Smooth muscle cell (in vitro differentiated cells): ENCODE measurements at regions not wholly inside any gene's neighbourhood (a gene's known extent, or its start where the extent isn't known, plus 50 kb on each side); places are given as distances from the start of the nearest gene placed in this dataset.

Source experiments
- DNase-seq: peaks from one replicate; lab custom pipeline; 2025; ENCODE audit not compliant: unreplicated experiment; lab: John Stamatoyannopoulos, UW
- H2AFZ ChIP-seq: fragments of 200-600 bp; sonication (generic); 2 replicates; pipeline ENCODE4 v1.6.0; 2016; ENCODE audit warnings: antibody characterized with exemption, low read depth, mild to moderate bottlenecking
- H3F3A ChIP-seq: fragments of 200-600 bp; sonication (generic); 2 replicates; pipeline ENCODE4 v1.6.0; 2017; ENCODE audit warnings: antibody characterized with exemption, low read depth
- H3K27ac ChIP-seq: fragments of 200-600 bp; sonication (generic); 2 replicates; pipeline ENCODE4 v1.5.1; 2016; ENCODE audit warnings: low read depth, mild to moderate bottlenecking
- H3K27me3 ChIP-seq: fragments of 200-600 bp; sonication (generic); 2 replicates; pipeline ENCODE4 v1.6.1; 2016; ENCODE audit warnings: low read depth, mild to moderate bottlenecking
- H3K36me3 ChIP-seq: fragments of 200-600 bp; sonication (generic); 2 replicates; pipeline ENCODE4 v1.5.1; 2016; ENCODE audit warnings: low read depth
- H3K4me1 ChIP-seq: fragments of 200-600 bp; sonication (generic); 2 replicates; pipeline ENCODE4 v1.5.1; 2016; ENCODE audit warnings: low read depth
- H3K4me2 ChIP-seq: fragments of 200-600 bp; sonication (generic); 2 replicates; pipeline ENCODE4 v1.6.0; 2016; ENCODE audit warnings: mild to moderate bottlenecking
- H3K4me3 ChIP-seq: fragments of 200-600 bp; sonication (generic); 2 replicates; pipeline ENCODE4 v1.5.1; 2016; ENCODE audit warnings: mild to moderate bottlenecking
- H3K79me2 ChIP-seq: fragments of 200-600 bp; sonication (generic); 2 replicates; pipeline ENCODE4 v1.6.0; 2016; ENCODE audit warnings: low read depth, mild to moderate bottlenecking
- H3K9ac ChIP-seq: fragments of 200-600 bp; sonication (generic); 2 replicates; pipeline ENCODE4 v1.6.0; 2016; ENCODE audit warnings: low read depth
- H3K9me3 ChIP-seq: fragments of 200-600 bp; sonication (generic); replicated peaks from 2 replicates; pipeline ENCODE4 v1.5.1; 2016; ENCODE audit warnings: low read depth
- H4K20me1 ChIP-seq: fragments of 200-600 bp; sonication (generic); 2 replicates; pipeline ENCODE4 v1.6.0; 2016; ENCODE audit warnings: low read depth
- WGBS: methylation state at CpG from one replicate; pipeline ENCODE4 v1.1.7; 2016; ENCODE audit warnings: low lambda C conversion rate; 5-methylcytosine and 5-hydroxymethylcytosine counted together
- TF ChIP-seq, protein P1 (sequence below): fragments of 200-600 bp; sonication (generic); IDR thresholded peaks from 2 replicates; pipeline ENCODE4 v1.5.1; 2017; ENCODE audit warnings: borderline replicate concordance, mild to moderate bottlenecking, antibody characterized with exemption; ENCODE audit not compliant: insufficient read depth, poor library complexity, severe bottlenecking

DNA sequence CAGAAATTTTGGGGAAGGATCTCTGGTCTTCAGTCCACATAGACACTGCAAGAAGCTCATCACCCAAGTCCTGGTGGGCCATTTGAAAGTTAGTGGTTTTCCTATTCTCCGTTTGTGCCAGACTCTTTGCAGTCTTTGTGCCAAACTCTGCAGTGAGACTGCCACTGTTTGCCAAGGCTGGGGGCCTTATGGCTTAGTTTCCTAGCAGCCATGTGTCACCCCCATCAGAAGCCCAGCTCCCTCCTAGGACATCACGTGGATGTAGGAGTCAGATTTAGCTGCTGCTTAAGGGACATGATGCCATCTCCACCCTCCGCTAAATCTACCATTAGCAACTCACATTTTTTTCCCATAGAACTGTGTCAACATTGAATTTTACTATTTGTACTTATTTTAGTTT, 220.0 kb downstream of the C11orf91 start:
- no peaks in the 10 kb centered on the region for H3K9me3 ChIP-seq
- H3K4me3 ChIP-seq, result no peak overlapping the region
- DNase-seq, result no peak
- H3K79me2 ChIP-seq, result no peaks in the 10 kb centered on the region
- H3K27ac ChIP-seq, result no peak overlapping the region
- no peak overlapping the region for H3K4me2 ChIP-seq
- H3F3A ChIP-seq, result no peaks in the 10 kb centered on the region
- H2AFZ ChIP-seq, result no peak overlapping the region
- no peaks in the 10 kb centered on the region for H3K4me1 ChIP-seq
- WGBS, result 92% methylated on average over 3 of the region's 3 CpGs
- H3K9ac ChIP-seq, result no peak overlapping the region
- H3K27me3 ChIP-seq, result peaks cover 30% of the 10 kb centered on the region
- TF ChIP-seq, protein P1, sequence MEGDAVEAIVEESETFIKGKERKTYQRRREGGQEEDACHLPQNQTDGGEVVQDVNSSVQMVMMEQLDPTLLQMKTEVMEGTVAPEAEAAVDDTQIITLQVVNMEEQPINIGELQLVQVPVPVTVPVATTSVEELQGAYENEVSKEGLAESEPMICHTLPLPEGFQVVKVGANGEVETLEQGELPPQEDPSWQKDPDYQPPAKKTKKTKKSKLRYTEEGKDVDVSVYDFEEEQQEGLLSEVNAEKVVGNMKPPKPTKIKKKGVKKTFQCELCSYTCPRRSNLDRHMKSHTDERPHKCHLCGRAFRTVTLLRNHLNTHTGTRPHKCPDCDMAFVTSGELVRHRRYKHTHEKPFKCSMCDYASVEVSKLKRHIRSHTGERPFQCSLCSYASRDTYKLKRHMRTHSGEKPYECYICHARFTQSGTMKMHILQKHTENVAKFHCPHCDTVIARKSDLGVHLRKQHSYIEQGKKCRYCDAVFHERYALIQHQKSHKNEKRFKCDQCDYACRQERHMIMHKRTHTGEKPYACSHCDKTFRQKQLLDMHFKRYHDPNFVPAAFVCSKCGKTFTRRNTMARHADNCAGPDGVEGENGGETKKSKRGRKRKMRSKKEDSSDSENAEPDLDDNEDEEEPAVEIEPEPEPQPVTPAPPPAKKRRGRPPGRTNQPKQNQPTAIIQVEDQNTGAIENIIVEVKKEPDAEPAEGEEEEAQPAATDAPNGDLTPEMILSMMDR, result no peak
- H4K20me1 ChIP-seq, result peaks cover 23% of the 10 kb centered on the region
- H3K36me3 ChIP-seq, result no peaks in the 10 kb centered on the region

DNA sequence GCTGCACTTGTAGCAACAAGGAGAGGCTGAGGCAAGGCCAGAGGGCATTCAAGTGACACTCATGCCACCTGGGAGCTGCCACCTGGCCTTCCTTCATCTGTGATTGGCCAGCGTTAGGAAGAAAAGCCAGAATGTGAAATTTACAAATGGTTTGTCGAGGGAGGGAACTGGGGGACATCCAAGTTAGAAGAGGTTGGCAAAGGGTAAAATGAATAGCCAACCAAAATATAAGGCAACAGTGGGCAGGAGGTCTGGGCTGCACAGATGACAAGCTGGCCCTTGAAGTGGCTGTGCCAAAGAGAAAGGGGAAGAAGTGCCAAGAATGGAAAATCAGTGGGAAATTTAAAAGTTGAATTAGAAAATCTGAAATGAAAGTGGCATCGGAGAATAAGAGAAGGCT, 221.4 kb downstream of the C11orf91 start:
- Histone ChIP-seq H3K27ac (no peak overlapping the region), H3K79me2 (no peaks in the 10 kb centered on the region), H3K4me3 (no peak overlapping the region), H3F3A (no peaks in the 10 kb centered on the region), H3K9me3 (no peaks in the 10 kb centered on the region), H4K20me1 (peaks cover 27% of the 10 kb centered on the region), H3K27me3 (peaks cover 32% of the 10 kb centered on the region), H3K36me3 (no peaks in the 10 kb centered on the region), H2AFZ (no peak overlapping the region), H3K4me1 (no peaks in the 10 kb centered on the region), H3K4me2 (no peak overlapping the region), H3K9ac (no peak overlapping the region)
- whole genome bisulfite sequencing, result 91% methylated on average over 3 of the region's 3 CpGs
- DNase-seq, result no peak
- TF ChIP-seq, protein P1, result no peak

DNA sequence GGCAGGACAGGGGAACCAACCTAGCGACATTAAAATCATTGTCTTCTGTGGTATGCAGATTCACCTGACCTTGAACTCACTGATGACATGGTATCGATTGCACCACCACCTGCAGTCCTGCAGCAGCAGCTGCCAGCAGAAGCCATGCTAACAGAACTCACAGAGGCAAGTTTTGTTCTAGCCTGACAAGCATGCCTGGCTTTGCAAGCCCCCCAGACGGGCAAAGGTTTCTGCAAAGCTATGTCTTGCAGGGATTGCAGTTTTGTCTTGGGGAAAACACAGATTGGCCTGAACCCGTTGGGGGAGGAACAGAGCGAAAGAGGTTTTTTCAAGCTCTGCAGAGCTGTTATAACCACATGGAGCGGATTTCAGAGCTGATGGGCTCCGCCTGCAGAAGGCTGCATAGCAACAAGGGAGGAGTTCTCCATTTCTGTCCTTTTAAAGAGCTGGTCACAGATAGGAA, 221.0 kb downstream of the HIPK3 start:
- Histone ChIP-seq H3K4me3 (no peak overlapping the region), H2AFZ (no peak overlapping the region), H3K4me2 (no peak overlapping the region), H3K9me3 (no peaks in the 10 kb centered on the region), H4K20me1 (peaks cover 27% of the 10 kb centered on the region), H3K9ac (no peak overlapping the region), H3K27ac (no peak overlapping the region), H3K4me1 (no peaks in the 10 kb centered on the region), H3K36me3 (no peaks in the 10 kb centered on the region), H3K27me3 (peaks cover 38% of the 10 kb centered on the region), H3F3A (no peaks in the 10 kb centered on the region), H3K79me2 (no peaks in the 10 kb centered on the region)
- TF ChIP-seq, protein P1, result no peak
- no peak for DNase-seq
- 79% methylated on average over 7 of the region's 7 CpGs for WGBS

DNA sequence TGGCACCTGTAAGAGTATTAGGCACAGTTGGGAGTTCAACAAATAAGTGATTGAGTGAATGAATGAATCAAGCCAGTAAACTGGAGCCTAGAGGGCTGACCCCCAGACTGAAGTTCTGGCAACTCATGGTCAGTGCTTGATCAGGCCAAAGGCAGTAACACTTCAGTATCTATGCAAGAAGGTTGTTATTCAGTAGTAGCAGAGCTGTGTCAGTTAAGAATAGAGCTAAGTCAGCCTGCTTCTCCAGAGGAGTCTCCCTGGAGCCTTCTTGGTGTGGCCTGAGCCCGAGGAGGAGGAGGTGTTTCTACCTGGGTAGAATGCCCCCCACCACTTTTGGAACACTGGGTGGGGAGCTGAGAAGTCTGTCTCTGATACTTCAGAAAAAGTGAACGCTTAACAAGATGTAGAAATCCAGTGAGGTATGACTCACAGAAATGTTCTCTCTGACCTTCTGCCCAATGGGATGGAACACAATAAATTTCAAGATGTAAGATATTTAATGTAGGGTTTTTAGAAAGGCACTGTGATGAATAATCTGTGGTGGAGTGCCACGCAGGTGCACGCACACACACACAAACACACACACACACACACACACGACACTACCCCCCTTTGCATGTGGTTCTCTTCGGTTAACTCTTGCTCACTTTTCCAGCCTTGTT, 219.9 kb downstream of the HIPK3 start:
- Histone ChIP-seq H3K27me3 (peaks cover 38% of the 10 kb centered on the region), H2AFZ (no peak overlapping the region), H3K9ac (no peak overlapping the region), H4K20me1 (peaks cover 27% of the 10 kb centered on the region), H3F3A (no peaks in the 10 kb centered on the region), H3K27ac (no peak overlapping the region), H3K4me2 (no peak overlapping the region), H3K36me3 (no peaks in the 10 kb centered on the region), H3K79me2 (no peaks in the 10 kb centered on the region), H3K9me3 (no peaks in the 10 kb centered on the region), H3K4me3 (no peak overlapping the region), H3K4me1 (no peaks in the 10 kb centered on the region)
- no peak for DNase-seq
- TF ChIP-seq, protein P1, result no peak
- 87% methylated on average over 6 of the region's 6 CpGs for WGBS
